ENCODE measurements at regions not wholly inside any gene's neighbourhood (a gene's known extent, or its start where the extent isn't known, plus 50 kb on each side); places are given as distances from the start of the nearest gene placed in this dataset.

DNA sequence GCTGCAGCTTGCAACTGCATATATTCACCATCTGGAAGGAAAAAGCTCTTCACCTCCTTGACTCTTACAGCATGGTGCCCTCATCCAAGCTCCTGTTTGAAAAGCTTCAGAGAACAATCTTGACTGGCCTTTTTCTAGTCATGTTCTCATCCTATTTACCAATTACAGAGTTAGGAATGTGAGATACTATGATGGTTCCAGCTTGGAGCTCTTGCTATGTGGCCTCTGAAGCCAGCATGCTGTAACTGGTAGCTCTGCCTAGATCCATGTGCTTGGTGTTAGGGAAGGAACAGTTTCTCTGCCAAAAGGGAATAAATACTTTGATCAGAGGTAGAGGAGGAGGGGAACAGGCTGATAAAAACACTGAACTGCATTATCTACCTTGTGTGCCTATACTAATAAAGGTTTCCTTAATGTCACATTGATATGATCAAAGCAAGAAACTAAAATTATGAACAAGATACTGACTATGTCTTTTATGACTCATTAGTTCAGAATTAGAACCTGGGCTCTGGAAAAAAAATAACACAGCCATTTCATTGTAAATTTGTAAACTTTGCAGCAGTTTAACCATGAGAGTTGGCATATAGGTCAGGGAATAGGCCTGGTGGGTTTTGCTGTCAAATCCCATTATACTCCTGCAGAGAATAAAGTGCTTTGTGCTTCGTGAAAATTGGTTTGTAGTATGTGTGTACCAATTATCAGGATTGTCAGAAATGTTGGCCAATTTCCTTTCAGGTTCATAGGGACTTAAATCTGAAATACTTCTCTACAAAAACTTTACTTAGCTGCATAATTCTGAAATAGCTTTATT, 92.7 kb downstream of the LEPR start:
- peaks cover 0 to 3% (median 0%) of the 10 kb centered on the region in 5 donors for H3K4me1 ChIP-seq (ENCODE audit: control insufficient read depth in 5 of 5, insufficient read depth in 5 of 5, low read length in 5 of 5)
- no peak overlapping the region for H3K27ac ChIP-seq (ENCODE audit: low read depth in 1 of 2, low read length in 1 of 2)
- peaks cover 0 to 2% (median 0%) of the 10 kb centered on the region in 4 donors for H3K9me3 ChIP-seq (ENCODE audit: control insufficient read depth in 4 of 4, insufficient read depth in 3 of 4, low read length in 3 of 4)
- H3K27me3 ChIP-seq (ENCODE audit: control insufficient read depth in 3 of 3, insufficient read depth in 3 of 3, low read length in 2 of 3) = no peaks in the 10 kb centered on the region
- H3K36me3 ChIP-seq (ENCODE audit: control insufficient read depth in 4 of 4, insufficient read depth in 4 of 4, low read length in 4 of 4) = no peaks in the 10 kb centered on the region
- DNase-seq = no peak
- ATAC-seq (ENCODE audit: insufficient read depth, low FRiP score) = no peak
- WGBS, 2 donors = 72 to 90% methylated on average over 1 of the region's 1 CpG
- H3K4me3 ChIP-seq = no peak overlapping the region
- TF ChIP-seq, protein P1, sequence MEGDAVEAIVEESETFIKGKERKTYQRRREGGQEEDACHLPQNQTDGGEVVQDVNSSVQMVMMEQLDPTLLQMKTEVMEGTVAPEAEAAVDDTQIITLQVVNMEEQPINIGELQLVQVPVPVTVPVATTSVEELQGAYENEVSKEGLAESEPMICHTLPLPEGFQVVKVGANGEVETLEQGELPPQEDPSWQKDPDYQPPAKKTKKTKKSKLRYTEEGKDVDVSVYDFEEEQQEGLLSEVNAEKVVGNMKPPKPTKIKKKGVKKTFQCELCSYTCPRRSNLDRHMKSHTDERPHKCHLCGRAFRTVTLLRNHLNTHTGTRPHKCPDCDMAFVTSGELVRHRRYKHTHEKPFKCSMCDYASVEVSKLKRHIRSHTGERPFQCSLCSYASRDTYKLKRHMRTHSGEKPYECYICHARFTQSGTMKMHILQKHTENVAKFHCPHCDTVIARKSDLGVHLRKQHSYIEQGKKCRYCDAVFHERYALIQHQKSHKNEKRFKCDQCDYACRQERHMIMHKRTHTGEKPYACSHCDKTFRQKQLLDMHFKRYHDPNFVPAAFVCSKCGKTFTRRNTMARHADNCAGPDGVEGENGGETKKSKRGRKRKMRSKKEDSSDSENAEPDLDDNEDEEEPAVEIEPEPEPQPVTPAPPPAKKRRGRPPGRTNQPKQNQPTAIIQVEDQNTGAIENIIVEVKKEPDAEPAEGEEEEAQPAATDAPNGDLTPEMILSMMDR (IDR thresholded peaks at IDR 0.05; ENCODE audit: control extremely low read depth, extremely low read depth) = no peak
- no peak overlapping the region for H3K9ac ChIP-seq (ENCODE audit: insufficient read depth in 1 of 2, low read length in 2 of 2)

DNA sequence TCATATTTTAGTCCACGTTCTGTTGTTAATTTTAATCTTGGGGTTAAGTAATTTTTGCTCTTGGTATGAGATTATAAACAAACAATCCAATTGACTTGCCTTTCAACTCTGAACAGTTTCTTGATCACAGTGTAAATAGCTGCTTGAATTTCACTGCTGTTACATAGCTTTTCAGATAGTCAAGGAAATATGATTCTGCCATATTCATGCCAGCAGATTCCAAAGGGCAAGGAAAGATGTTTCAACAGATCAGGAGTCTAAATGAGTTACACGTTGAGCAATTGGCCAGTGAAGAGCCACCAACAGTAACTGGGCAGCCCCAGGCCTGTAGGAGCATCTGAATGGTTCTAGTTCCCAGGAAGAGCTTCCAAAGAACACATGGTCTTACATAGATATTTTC, 93.6 kb downstream of the LEPR start:
- Histone ChIP-seq H3K27me3 (ENCODE audit: control insufficient read depth in 3 of 3, insufficient read depth in 3 of 3, low read length in 2 of 3) (no peaks in the 10 kb centered on the region), H3K4me1 (ENCODE audit: control insufficient read depth in 5 of 5, insufficient read depth in 5 of 5, low read length in 5 of 5) (peaks cover 0 to 3% (median 0%) of the 10 kb centered on the region in 5 donors), H3K27ac (ENCODE audit: low read depth in 1 of 2, low read length in 1 of 2) (no peak overlapping the region), H3K36me3 (ENCODE audit: control insufficient read depth in 4 of 4, insufficient read depth in 4 of 4, low read length in 4 of 4) (no peaks in the 10 kb centered on the region), H3K9ac (ENCODE audit: insufficient read depth in 1 of 2, low read length in 2 of 2) (no peak overlapping the region), H3K9me3 (ENCODE audit: control insufficient read depth in 4 of 4, insufficient read depth in 3 of 4, low read length in 3 of 4) (peaks cover 0 to 2% (median 0%) of the 10 kb centered on the region in 4 donors), H3K4me3 (no peak overlapping the region)
- 52 to 68% methylated on average over 2 of the region's 2 CpGs for whole genome bisulfite sequencing, 2 donors
- TF ChIP-seq, protein P1 (IDR thresholded peaks at IDR 0.05; ENCODE audit: control extremely low read depth, extremely low read depth) = no peak
- no peak for ATAC-seq (ENCODE audit: insufficient read depth, low FRiP score)
- DNase-seq = no peak

- DNase-seq (no peak), ATAC-seq (ENCODE audit: insufficient read depth, low FRiP score) (no peak)
- Histone ChIP-seq H3K36me3 (ENCODE audit: control insufficient read depth in 4 of 4, insufficient read depth in 4 of 4, low read length in 4 of 4) (no peaks in the 10 kb centered on the region), H3K4me3 (no peak overlapping the region), H3K4me1 (ENCODE audit: control insufficient read depth in 5 of 5, insufficient read depth in 5 of 5, low read length in 5 of 5) (peaks cover 0 to 23% (median 7%) of the 10 kb centered on the region in 5 donors), H3K9me3 (ENCODE audit: control insufficient read depth in 4 of 4, insufficient read depth in 3 of 4, low read length in 3 of 4) (no peaks in the 10 kb centered on the region), H3K27ac (ENCODE audit: low read depth in 1 of 2, low read length in 1 of 2) (no peak overlapping the region), H3K9ac (ENCODE audit: insufficient read depth in 1 of 2, low read length in 2 of 2) (no peak overlapping the region), H3K27me3 (ENCODE audit: control insufficient read depth in 3 of 3, insufficient read depth in 3 of 3, low read length in 2 of 3) (peaks cover 0 to 43% (median 17%) of the 10 kb centered on the region in 3 donors)
- TF ChIP-seq, protein P1 (IDR thresholded peaks at IDR 0.05; ENCODE audit: control extremely low read depth, extremely low read depth) = no peak
- 12 to 25% methylated on average over 5 of the region's 5 CpGs for WGBS, 2 donors
Measured at GRCh38 chr1:65524931-65525265, 104.4 kb downstream of the LEPR start.
